Muscle layer of colon (tissue), 2 donors: ENCODE measurements at regions not wholly inside any gene's neighbourhood (a gene's known extent, or its start where the extent isn't known, plus 50 kb on each side); places are given as distances from the start of the nearest gene placed in this dataset.
"Not testable (repeated sequence)": the region's sequence is repeated elsewhere in the genome, so short reads cannot be mapped to it uniquely, and the experiment has no call there.

Experiments
- H3K27ac ChIP-seq: one replicate; pipeline ENCODE4 v1.7.0; 2013; ENCODE audit warnings: low read depth, mild to moderate bottlenecking, low read length, moderate library complexity
- H3K27me3 ChIP-seq, 2 donors: one replicate each; pipeline ENCODE4 v1.7.0; 2013; ENCODE audit warnings: low read length in 2 of 2, mild to moderate bottlenecking in 2 of 2; ENCODE audit not compliant: insufficient read depth in 2 of 2, control insufficient read depth in 1 of 2
- H3K36me3 ChIP-seq: one replicate; pipeline ENCODE4 v1.7.0; 2013; ENCODE audit warnings: mild to moderate bottlenecking, low read length; ENCODE audit not compliant: insufficient read depth
- H3K4me1 ChIP-seq: one replicate; pipeline ENCODE4 v1.7.0; 2013; ENCODE audit warnings: mild to moderate bottlenecking, low read length; ENCODE audit not compliant: insufficient read depth
- H3K4me3 ChIP-seq, 2 donors: one replicate each; pipeline ENCODE4 v1.7.0; 2013; ENCODE audit warnings: low read length in 2 of 2, low read depth in 1 of 2, mild to moderate bottlenecking in 1 of 2, moderate library complexity in 1 of 2
- H3K9ac ChIP-seq: one replicate; pipeline ENCODE4 v1.7.0; 2013; ENCODE audit warnings: low read length
- H3K9me3 ChIP-seq: one replicate; pipeline ENCODE4 v1.7.0; 2013; ENCODE audit warnings: mild to moderate bottlenecking, low read length
- donor health status: abdominal sarcoma.
- donor health status: Adenocarcinoma of cecum.

GRCh38 chr6:104459543-104459942 lies 400.2 kb downstream of the HACE1 start:
- H3K9me3 ChIP-seq = no peaks in the 10 kb centered on the region
- H3K27me3 ChIP-seq = no peaks in the 10 kb centered on the region
- H3K4me1 ChIP-seq = no peaks in the 10 kb centered on the region
- H3K4me3 ChIP-seq = no peak overlapping the region
- H3K27ac ChIP-seq = no peak overlapping the region
- H3K36me3 ChIP-seq = no peaks in the 10 kb centered on the region
- no peak overlapping the region for H3K9ac ChIP-seq

GRCh38 chr6:104449918-104450317 lies 409.8 kb downstream of the HACE1 start:
- H3K27me3 ChIP-seq = no peaks in the 10 kb centered on the region
- H3K4me1 ChIP-seq = no peaks in the 10 kb centered on the region
- no peaks in the 10 kb centered on the region for H3K36me3 ChIP-seq
- no peaks in the 10 kb centered on the region for H3K9me3 ChIP-seq
- no peak overlapping the region for H3K4me3 ChIP-seq
- H3K9ac ChIP-seq = no peak overlapping the region
- H3K27ac ChIP-seq = no peak overlapping the region

GRCh38 chr6:104446101-104447080 lies 413.3 kb downstream of the HACE1 start:
- H3K4me1 ChIP-seq, H3K9ac ChIP-seq, H3K27ac ChIP-seq, H3K9me3 ChIP-seq, H3K27me3 ChIP-seq, H3K36me3 ChIP-seq, H3K4me3 ChIP-seq: not testable (repeated sequence)

- Histone ChIP-seq H3K4me3 (no peak overlapping the region), H3K9me3 (no peaks in the 10 kb centered on the region), H3K27ac (no peak overlapping the region), H3K9ac (no peak overlapping the region), H3K4me1 (no peaks in the 10 kb centered on the region), H3K27me3 (no peaks in the 10 kb centered on the region), H3K36me3 (no peaks in the 10 kb centered on the region)
These were observed 425.2 kb downstream of the HACE1 start for GRCh38 chr6:104434519-104434918.

- H3K36me3 ChIP-seq = no peaks in the 10 kb centered on the region
- no peak overlapping the region for H3K4me3 ChIP-seq
- H3K27me3 ChIP-seq = no peaks in the 10 kb centered on the region
- no peak overlapping the region for H3K27ac ChIP-seq
- H3K9me3 ChIP-seq = no peaks in the 10 kb centered on the region
- H3K4me1 ChIP-seq = no peaks in the 10 kb centered on the region
- H3K9ac ChIP-seq = no peak overlapping the region
These were observed 428.6 kb downstream of the HACE1 start for GRCh38 chr6:104431096-104431495.

GRCh38 chr6:104428184-104428583 lies 431.5 kb downstream of the HACE1 start:
- Histone ChIP-seq H3K9ac (no peak overlapping the region), H3K4me3 (no peak overlapping the region), H3K36me3 (no peaks in the 10 kb centered on the region), H3K27ac (no peak overlapping the region), H3K27me3 (no peaks in the 10 kb centered on the region), H3K9me3 (no peaks in the 10 kb centered on the region), H3K4me1 (no peaks in the 10 kb centered on the region)

- H3K27ac ChIP-seq = no peak overlapping the region
- H3K36me3 ChIP-seq = no peaks in the 10 kb centered on the region
- no peaks in the 10 kb centered on the region for H3K27me3 ChIP-seq
- no peaks in the 10 kb centered on the region for H3K4me1 ChIP-seq
- no peak overlapping the region for H3K9ac ChIP-seq
- H3K4me3 ChIP-seq = no peak overlapping the region
- no peaks in the 10 kb centered on the region for H3K9me3 ChIP-seq
These were observed 436.0 kb downstream of the HACE1 start for GRCh38 chr6:104423691-104424090.

- Histone ChIP-seq H3K4me1 (no peaks in the 10 kb centered on the region), H3K9ac (no peak overlapping the region), H3K27me3 (no peaks in the 10 kb centered on the region), H3K36me3 (no peaks in the 10 kb centered on the region), H3K27ac (no peak overlapping the region), H3K9me3 (no peaks in the 10 kb centered on the region), H3K4me3 (no peak overlapping the region)
These were observed 438.1 kb downstream of the HACE1 start for GRCh38 chr6:104421650-104422049.

GRCh38 chr6:104418839-104419238 lies 440.9 kb downstream of the HACE1 start:
- Histone ChIP-seq H3K9me3 (no peaks in the 10 kb centered on the region), H3K9ac (no peak overlapping the region), H3K36me3 (no peaks in the 10 kb centered on the region), H3K4me3 (no peak overlapping the region), H3K4me1 (no peaks in the 10 kb centered on the region), H3K27me3 (no peaks in the 10 kb centered on the region), H3K27ac (no peak overlapping the region)

- H3K27ac ChIP-seq = no peak overlapping the region
- H3K36me3 ChIP-seq = no peaks in the 10 kb centered on the region
- H3K27me3 ChIP-seq = no peaks in the 10 kb centered on the region
- no peaks in the 10 kb centered on the region for H3K9me3 ChIP-seq
- no peaks in the 10 kb centered on the region for H3K4me1 ChIP-seq
- H3K9ac ChIP-seq = no peak overlapping the region
- no peak overlapping the region for H3K4me3 ChIP-seq
These were observed 441.6 kb downstream of the HACE1 start for GRCh38 chr6:104418125-104418524.

- Histone ChIP-seq H3K9me3 (no peaks in the 10 kb centered on the region), H3K27me3 (no peaks in the 10 kb centered on the region), H3K36me3 (no peaks in the 10 kb centered on the region), H3K4me3 (no peak overlapping the region), H3K4me1 (no peaks in the 10 kb centered on the region), H3K27ac (no peak overlapping the region), H3K9ac (no peak overlapping the region)
These were observed 445.0 kb downstream of the HACE1 start for GRCh38 chr6:104414723-104415122.

GRCh38 chr6:104413767-104414166 lies 446.0 kb downstream of the HACE1 start:
- Histone ChIP-seq H3K9me3 (no peaks in the 10 kb centered on the region), H3K9ac (no peak overlapping the region), H3K4me3 (no peak overlapping the region), H3K27ac (no peak overlapping the region), H3K27me3 (no peaks in the 10 kb centered on the region), H3K36me3 (no peaks in the 10 kb centered on the region), H3K4me1 (no peaks in the 10 kb centered on the region)
